SKM-1 (cell line): ENCODE measurements at regions not wholly inside any gene's neighbourhood (a gene's known extent, or its start where the extent isn't known, plus 50 kb on each side); places are given as distances from the start of the nearest gene placed in this dataset.
"Not testable (repeated sequence)": the region's sequence is repeated elsewhere in the genome, so short reads cannot be mapped to it uniquely, and the experiment has no call there.

Experiments used
- DNase-seq: peaks from one replicate; lab custom pipeline; 2025; ENCODE audit not compliant: unreplicated experiment; lab: John Stamatoyannopoulos, UW

DNA sequence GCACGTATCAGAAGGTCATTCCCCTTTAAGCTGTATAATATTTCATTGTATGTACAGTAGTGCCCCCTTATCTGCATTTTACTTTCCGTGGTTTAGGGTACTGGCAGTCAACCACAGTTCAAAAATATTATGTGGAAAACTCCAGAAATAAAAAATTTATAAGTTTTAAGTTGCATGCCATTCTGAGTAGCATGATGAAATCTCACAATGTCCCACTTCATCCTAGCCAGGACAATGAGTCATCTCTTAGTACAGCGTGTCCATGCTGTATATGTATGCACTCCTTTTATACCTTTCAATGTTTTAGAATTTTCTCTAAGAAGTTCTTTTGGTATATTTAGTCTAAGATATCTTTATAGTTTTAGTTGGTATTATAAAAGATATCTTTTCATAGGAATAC, 115.0 kb upstream of the HAND1 start:
- no peak for DNase-seq

DNA sequence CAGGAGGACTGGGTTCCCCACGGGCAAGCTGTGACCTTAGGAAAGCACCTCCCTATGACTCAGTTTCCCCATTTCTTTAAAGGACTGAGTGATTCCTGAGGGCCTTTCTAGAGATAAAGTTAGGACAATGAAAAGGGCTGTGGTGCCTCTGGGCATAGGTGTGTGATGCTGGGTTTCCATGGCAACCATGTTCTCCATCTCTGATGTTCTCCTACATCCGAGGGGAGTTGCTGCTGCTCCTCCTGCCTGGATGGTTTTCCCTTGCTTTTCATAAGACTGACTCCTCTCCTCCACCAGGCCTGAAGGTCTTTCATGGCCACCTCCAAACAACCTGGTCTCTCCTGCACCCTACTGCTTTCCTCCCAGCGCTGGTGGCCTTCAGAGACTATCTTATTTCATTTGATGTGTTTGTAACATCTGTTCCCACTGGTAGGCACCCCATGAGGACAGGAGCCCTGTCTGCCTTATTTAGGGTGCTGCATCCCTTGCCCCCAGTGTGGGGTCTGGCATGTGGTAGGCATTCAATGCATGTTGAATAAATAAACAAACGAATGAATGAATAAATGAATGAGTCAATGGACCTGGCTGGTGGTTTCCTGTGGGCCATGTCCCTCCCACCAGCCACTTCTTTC, 112.2 kb upstream of the HAND1 start:
- no peak for DNase-seq

DNA sequence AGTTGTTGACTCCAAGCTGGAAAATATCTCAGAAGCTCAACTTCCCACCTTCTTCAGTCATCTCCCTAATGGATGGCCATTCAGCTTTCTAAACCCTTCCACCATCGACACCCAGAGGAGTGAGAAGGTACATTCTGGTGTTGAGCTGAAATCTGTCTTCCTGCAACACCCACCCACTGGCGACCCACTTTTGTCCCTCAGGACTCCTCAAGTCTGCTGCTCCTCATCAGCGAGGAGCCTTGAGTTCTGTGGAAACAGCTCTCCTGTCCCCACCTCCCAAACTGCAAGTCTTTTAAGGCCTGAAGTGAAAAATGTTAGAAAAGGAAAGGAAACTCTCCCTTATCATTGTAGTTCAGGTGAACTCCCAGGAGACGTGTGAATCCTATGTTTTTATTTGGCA, 111.5 kb upstream of the HAND1 start:
- DNase-seq = no peak

DNA sequence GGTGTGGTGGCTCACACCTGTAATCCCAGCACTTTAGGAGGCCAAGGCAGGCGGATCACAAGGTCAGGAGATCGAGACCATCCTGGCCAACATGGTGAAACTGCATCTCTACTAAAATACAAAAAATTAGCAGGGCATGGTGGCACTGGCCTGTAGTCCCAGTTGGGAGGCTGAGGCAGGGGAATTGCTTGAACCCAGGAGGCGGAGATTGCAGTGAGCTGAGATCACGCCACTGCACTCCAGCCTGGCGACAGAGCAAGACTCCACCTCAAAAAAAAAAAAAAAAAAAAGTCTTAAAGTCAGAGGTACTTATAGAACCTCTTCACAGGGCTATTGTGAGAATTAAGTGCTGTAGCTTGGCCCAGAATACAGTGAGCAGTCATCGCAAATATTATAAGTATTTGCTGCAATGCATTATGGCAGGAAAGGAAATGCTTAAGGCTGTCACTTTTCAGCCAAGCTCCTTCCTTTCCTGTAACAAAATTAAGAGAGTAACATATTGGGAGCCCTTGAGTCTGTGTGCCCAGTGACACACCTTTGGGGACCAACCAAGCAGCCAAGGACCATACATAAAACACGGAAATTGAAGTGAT, 110.9 kb upstream of the HAND1 start:
- not testable (repeated sequence) for DNase-seq

DNA sequence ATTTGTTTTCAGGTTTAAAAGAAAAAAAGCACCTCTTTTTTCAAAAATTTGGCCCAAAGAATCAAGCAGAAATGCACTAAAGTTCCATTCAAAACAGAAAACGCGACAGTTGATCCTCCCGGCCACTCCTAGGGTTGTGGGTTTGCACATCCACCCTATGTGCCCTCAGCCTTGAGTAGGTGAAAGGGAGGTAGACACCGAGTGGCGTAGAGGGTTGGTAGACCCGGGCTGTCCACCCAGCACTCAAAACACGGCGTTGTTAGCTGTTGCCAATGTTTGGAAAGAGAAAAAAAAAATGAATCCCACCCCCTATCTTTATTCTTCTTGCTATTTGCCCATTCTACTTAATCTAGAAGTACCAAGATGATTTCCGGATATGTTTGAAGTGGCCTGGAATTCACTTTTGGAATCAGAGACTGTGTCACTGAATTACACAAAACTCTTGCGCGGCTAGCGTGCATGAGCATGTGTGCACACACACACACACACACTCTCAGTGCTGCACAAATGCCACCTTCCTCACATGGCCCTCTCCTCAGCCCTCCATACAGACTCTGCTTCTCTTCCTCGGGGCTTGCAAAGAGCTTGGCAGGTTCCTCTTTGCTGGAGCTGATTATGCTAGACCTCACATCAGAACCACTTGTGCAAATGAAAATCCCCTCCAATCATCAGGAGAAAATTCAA, 110.2 kb upstream of the HAND1 start:
- DNase-seq = no peak

DNA sequence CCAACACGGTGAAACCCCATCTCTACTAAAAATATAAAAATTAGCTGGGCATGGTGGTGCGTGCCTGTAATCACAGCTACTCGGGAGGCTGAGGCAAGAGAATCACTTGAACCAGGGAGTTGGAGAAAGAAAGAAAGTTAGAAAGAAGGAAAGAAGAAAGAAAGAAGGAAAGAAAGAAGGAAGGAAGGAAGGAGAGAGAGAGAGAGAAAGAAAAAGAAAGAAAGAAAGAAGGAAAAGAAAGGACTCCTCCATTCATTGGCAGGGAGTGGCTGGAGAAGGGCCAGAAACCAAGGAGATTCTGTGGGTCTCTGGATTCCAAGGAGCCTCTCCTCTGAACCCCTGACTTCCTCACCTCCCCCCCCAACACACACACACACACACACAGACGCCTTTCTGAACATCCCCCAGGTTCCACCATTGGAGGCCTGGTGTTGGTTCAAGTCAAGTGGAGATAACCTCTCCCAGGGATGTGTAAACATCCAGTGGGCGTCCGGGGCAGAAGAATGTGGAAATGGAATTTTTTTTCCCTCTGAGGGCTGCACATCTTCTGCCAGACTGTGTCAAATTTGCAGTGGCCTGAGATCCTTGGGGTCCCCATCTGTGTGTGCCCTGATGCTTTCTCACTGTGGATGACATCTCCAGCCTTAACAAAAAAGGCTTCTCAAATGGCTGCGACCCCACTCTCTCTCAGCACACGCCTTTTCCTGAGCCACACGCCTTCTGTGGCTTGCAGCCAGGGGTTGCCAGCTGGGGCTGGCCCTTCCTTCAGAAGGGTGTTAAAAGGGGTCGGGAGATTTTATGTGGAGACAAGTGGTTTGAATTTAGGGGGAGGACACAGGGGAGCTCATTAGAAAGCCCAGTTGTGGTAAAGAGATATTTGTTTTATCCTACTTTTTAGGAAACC, 109.3 kb upstream of the HAND1 start:
- no peak for DNase-seq

DNA sequence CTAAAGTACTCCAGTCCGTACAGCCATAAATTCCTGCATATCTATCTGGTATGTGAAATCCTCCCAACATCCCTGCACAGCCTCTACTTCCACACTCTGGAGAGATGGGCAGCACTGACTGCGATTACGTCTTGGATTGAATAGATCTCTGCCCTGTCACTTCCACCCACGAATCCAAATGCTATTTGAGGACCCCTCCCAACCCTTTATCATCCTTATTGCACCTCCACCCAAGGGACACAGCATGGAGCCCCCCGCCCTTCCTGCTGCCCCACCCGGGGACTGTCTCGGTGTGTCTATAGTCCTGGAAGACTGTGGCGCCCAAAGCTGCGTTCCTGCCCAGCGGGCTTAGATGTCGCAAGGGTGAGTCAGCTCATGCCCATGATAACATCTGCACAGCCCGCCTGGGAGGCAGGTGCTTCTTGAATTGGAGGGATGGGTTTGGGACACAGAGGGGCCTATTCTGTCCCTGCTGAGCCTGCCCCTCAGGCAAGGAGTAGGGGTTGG, 105.7 kb upstream of the HAND1 start:
- DNase-seq = no peak

DNA sequence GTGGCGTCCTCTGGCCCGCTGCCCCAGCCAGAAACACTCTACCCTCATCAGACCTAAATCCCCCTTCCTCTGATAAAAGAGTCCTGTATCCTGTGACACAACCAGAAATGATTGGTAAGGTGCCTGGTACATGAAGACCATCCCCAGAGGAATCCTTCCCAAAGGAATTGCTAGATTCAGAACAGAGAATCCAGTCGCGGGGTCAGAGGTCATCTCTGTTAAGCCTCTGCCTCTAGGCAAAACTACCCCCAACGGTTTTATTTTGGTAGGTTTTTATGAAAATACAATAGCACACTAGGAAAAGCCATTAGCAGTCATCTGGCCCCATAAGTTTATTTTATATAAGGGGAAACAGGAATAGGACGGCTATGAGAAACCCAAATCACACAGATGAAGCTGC, 102.4 kb upstream of the HAND1 start:
- DNase-seq = no peak

DNA sequence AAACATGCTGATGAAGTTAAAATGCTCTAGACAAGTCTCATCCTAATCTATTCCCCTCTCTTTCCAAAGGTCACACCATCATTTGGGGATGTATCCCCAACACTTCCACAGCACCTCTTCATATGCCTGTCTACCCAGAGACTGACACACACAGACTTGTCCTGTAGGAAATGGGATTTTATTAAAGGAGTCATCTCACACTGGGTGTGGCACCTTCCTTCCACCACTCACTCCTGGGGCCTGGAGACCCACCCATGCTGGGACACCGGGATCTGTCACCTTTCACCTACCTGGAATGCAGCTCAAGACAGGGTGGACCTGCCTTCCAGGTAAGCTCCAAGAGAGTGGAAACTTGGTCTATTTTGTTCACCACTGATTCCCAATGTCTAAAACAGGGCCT, 99.4 kb upstream of the HAND1 start:
- DNase-seq = no peak

DNA sequence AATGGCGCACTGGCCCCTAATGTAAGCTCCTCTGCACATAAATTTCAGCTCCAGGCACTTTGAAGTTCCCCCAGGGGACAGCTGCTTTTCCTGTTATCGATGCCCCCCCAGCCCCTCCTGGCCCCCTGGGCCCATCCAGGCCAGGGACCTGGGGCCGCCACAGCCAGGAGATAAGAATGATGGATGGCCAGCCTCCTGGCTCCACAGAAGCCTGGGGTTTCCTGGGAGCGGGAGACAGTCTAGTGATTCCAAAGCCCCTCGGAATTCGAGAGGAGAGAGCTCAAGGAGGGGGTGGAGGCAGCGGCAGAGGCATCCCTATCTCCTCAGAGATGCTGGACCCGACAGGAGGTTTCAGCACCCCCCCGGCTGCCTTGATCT, 98.4 kb upstream of the HAND1 start:
- no peak for DNase-seq

DNA sequence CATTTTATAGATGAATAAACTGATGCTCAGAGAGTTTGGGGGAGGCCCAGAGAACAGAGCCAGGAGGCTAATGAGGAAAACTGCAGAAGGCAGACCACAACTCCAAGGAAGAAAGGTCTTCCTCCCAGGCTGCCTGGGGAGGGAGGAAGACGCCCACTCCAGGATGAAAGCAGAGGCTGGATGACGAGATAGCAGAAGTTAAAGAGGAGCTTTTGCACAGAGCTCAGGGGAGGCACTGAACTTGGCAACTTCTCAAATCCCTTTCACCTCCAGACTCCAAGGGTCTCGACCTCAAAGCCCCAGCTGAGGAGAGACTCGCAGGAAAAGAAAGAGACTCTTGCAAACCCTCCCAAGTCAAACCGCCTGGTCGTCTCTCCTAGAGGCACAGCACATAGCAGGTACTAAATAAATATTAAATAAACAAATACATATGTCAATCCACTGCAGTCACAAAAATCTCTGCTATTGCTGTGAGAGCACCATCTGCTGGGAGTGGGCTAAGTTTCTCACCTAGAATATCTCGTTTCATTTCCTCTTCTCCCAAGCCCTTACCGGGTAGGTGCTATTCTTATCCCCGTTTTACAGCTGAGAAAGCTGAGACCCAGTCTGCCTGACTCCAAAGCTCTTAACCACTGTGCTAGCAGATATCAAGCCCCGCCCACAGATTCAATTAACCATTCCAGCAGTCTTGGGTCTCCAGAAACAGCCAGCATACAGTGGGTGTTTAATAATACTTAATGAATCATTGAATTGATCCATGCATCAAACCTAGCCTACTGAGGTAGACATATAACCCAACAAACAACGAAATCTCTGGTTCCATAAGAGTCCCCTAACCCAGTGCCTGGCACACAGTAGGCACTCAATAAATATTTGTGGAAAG, 97.8 kb upstream of the HAND1 start:
- no peak for DNase-seq

DNA sequence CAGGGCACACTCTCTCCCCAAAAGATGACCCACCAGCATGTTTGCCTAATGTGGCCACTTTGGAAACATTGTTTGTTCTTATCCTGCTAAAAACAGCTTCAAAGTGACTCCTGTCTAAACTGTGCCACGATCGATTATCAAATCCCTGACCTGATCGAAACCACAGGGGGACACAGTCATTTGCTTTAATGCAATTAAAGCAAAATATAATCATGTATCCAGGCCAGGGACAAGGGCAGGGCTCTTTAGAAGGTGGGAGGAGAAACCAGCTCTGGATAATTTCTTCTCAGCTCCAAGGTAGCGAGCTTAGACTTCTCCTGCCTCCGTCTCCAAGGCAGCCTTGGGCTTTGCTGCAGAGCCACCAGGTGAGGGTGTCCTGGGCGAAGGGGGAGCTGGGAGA, 95.0 kb upstream of the HAND1 start:
- DNase-seq = no peak

DNA sequence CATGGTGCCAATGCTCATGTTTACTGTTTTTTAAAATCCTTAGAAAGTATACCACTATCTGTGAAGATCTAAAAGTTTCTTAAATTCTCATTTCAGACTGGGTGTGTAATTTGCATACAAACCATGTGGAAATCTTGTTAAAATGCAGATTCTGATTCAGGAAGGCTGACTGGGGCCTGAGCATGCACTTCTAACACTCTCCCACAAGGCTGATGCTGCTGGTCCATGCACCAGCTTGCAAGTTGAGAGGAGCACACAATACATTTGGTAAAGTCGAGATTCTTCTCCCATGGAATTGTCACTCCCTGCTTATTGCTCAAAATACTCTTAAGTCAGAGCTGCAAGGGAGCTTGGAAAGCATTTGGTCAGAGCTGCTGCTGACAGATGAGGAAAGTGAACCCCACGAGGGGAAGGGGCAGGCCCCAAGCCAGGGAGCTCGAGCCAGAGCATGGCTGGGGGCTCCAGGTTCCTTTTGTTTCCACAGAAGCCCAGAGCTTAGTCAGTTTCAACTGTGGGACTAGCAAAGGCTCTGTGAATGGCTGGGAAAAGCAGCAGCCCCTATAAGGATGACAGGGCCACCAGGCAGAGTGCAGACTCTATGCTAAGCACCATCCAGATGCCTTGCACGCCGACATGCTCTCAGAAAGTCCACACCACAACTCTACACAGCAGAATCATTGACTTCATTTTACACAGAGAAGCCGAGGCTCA, 93.5 kb upstream of the HAND1 start:
- DNase-seq = no peak

DNA sequence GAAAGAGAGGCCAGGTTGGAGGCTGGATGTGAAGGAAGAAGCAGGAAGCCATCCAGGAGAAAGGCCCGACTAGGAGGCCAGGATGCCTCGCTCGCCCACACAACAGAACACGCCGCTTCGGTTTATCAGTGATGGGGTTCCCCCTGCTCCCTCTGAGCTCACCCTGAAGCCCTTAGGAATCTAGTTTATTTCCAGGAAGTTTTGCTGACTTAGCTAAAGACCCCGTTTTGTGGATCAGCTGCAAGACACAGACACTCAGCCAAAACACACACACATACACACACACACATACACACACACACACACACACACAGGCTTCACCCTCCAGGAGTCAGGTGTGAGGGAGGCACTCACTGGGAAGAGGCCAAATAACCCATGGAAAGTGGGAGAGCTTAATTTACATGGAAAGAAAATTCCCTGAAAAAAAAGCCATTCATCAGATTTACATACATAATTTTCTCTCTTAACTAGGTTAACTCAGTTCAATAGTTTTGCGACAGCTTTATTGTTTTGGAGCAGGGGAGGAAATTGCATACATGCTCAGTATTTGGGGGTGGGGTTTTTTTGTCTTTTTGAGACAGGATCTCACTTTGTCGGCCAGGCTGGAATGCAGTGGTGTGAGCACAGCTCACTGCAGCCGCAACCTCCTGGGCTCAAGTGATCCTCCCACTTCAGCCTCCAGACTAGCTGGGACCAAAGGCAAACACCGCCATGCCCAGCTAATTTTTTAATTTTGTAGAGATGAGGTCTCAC, 92.7 kb upstream of the HAND1 start:
- DNase-seq = no peak

DNA sequence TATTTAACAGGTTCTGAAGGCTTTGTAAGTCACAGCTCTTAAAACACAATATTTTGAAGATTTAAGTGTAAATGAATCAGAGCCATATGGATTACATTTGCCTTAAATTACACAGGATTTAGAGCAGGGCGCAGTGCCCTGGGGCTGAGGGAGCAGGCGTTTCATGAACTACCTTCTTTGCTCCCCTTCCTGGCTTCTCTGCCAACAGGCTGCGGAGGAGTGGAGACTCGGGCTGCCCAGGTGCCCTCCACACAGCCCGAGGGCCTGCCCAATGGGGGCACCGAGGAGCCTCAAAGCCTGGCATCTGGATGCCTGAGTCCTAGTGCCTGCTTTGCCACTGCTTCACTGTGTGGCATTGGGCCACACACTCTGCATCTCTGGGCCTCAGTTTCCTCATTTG, 90.6 kb upstream of the HAND1 start:
- DNase-seq = no peak

DNA sequence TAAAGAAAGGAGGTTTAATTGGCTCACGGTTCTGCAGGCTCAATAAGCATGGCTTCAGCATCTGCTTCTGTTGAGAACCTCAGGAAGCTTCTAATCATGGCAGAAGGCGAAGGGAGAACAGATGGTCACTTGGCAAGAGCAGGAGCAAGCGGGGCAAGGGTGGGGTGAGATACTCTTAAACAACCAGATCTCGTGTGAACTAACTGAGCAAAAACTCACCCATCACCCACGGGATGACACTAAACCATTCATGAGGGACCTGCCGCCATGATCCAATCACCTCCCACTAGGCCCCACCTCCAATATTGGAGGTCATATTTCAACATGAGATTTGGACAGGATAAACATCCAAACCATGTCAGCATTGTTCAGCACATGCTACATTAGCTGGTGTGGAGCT, 89.1 kb upstream of the HAND1 start:
- no peak for DNase-seq

DNA sequence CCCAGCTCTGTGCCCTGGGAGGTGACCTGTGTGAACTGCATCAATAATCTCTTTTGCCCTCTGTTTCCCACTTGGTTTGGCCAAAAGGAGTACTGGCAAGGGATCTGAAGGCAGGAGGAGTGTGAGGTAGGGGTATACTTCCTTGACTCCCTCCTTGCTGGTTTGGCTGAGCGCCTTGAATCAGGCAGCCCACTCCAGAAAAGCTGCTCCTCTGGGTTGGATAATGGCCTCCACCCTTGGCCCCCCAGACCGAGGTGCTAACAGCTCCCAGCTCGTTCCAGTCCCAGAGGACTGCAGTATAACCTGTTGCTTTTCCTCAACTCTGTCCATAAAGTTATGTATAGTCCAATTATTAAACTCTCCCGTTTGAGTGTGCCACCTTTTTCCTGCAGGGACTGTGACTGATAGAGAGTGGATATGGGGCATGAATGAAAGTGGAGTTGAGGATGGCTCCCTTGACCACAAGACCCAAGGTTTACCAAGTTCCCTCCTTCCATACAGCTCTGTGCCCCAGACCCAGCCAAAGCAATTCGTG, 88.2 kb upstream of the HAND1 start:
- no peak for DNase-seq

DNA sequence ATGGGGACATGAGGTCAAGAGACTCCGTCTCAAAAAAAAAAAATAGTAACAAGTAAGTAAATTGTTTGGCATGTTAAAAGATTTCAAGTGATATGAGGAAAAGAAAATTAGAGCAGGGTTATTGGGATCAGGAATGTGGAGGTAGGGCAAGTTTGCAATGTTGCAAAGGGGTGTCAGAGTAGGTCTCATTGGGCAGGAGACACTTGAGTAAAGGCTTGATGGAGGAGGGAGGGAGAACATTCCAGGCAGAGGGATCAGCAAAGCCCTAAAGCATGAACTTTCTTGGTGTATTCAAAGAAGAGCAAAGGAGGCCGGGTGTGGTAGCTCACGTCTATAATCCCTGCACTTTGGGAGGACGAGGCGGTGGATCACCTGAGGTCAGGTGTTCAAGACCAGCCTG, 87.1 kb upstream of the HAND1 start:
- DNase-seq = no peak
